Endodermal cell (in vitro differentiated cells): ENCODE measurements at regions not wholly inside any gene's neighbourhood (a gene's known extent, or its start where the extent isn't known, plus 50 kb on each side); places are given as distances from the start of the nearest gene placed in this dataset.

Source experiments
- DNase-seq: peaks from one replicate; pipeline ENCODE4 v3.0.0-alpha.2; 2017
- H3K27ac ChIP-seq: 2 replicates; pipeline ENCODE4 v1.5.1; 2013; ENCODE audit warnings: mild to moderate bottlenecking, low read depth, low read length, moderate library complexity
- H3K27me3 ChIP-seq: 2 replicates; pipeline ENCODE4 v1.6.1; 2013; ENCODE audit warnings: mild to moderate bottlenecking, low read length, moderate library complexity; ENCODE audit not compliant: insufficient read depth, control insufficient read depth, poor library complexity, severe bottlenecking
- H3K36me3 ChIP-seq: 2 replicates; pipeline ENCODE4 v1.7.0; 2013; ENCODE audit warnings: mild to moderate bottlenecking, low read length, moderate library complexity; ENCODE audit not compliant: control insufficient read depth, insufficient read depth
- H3K4me1 ChIP-seq: one replicate; pipeline ENCODE4 v1.7.0; 2013; ENCODE audit warnings: low read length; ENCODE audit not compliant: control insufficient read depth, insufficient read depth
- H3K4me3 ChIP-seq: 2 replicates; pipeline ENCODE4 v1.5.1; 2013; ENCODE audit warnings: mild to moderate bottlenecking, low read length, moderate library complexity
- H3K9ac ChIP-seq: 2 replicates; pipeline ENCODE4 v1.6.1; 2013; ENCODE audit warnings: mild to moderate bottlenecking, low read length, moderate library complexity; ENCODE audit not compliant: poor library complexity, severe bottlenecking; ENCODE audit errors: extremely low read depth
- H3K9me3 ChIP-seq: 2 replicates; pipeline ENCODE4 v1.6.1; 2013; ENCODE audit warnings: mild to moderate bottlenecking, low read length, moderate library complexity; ENCODE audit not compliant: control insufficient read depth
- H3K27ac Mint-ChIP-seq: 2 replicates; pipeline ENCODE4 v1.8.0; 2020; ENCODE audit warnings: mixed read lengths
- H3K27me3 Mint-ChIP-seq: 2 replicates; pipeline ENCODE4 v1.8.0; 2021; ENCODE audit warnings: mild to moderate bottlenecking, mixed read lengths; ENCODE audit not compliant: insufficient read depth
- H3K36me3 Mint-ChIP-seq: 2 replicates; pipeline ENCODE4 v1.8.0; 2020; ENCODE audit warnings: low read depth, mixed read lengths
- H3K4me1 Mint-ChIP-seq: 2 replicates; pipeline ENCODE4 v1.8.0; 2020; ENCODE audit warnings: mixed read lengths
- H3K4me3 Mint-ChIP-seq: 2 replicates; pipeline ENCODE4 v1.8.0; 2020; ENCODE audit warnings: mild to moderate bottlenecking, moderate library complexity, mixed read lengths
- H3K9me3 Mint-ChIP-seq: 2 replicates; pipeline ENCODE4 v1.8.0; 2020; ENCODE audit warnings: mild to moderate bottlenecking, mixed read lengths
- CTCF ChIP-seq: fragments of 200-600 bp; sonication (generic); conservative IDR thresholded peaks from 2 replicates; pipeline ENCODE4 v1.5.0; 2021; ENCODE audit warnings: antibody characterized with exemption, mild to moderate bottlenecking
- WGBS, 2 experiments: methylation state at CpG; one replicate each; pipeline versions ENCODE4 v1.1.5 to v1.1.7; 2013; ENCODE audit warnings: missing lambda C conversion rate in 2 of 2, mixed read lengths in 1 of 2; ENCODE audit not compliant: insufficient coverage in 1 of 2, insufficient read length in 1 of 2; 5-methylcytosine and 5-hydroxymethylcytosine counted together

GRCh38 chr18:21179590-21180220 lies 62.3 kb upstream of the GREB1L start:
- H3K27ac Mint-ChIP-seq = no peak overlapping the region
- H3K27me3 ChIP-seq = no peaks in the 10 kb centered on the region
- no peak overlapping the region for H3K4me3 Mint-ChIP-seq
- DNase-seq = peak; percentile 79
- no peaks in the 10 kb centered on the region for H3K36me3 Mint-ChIP-seq
- H3K9ac ChIP-seq = no peak overlapping the region
- WGBS, 2 experiments = 38 to 55% methylated on average over 5 to 7 of the region's 7 CpGs
- H3K4me1 Mint-ChIP-seq = no peaks in the 10 kb centered on the region
- H3K9me3 Mint-ChIP-seq = no peaks in the 10 kb centered on the region
- H3K4me3 ChIP-seq = no peak overlapping the region
- no peaks in the 10 kb centered on the region for H3K36me3 ChIP-seq
- H3K4me1 ChIP-seq = no peaks in the 10 kb centered on the region
- H3K9me3 ChIP-seq = no peaks in the 10 kb centered on the region
- peaks cover 13% of the 10 kb centered on the region for H3K27me3 Mint-ChIP-seq
- H3K27ac ChIP-seq = no peak overlapping the region
- peak; percentile 90 for TF ChIP-seq CTCF

GRCh38 chr18:21180588-21180987 lies 61.4 kb upstream of the GREB1L start:
- H3K4me1 Mint-ChIP-seq = no peaks in the 10 kb centered on the region
- Histone ChIP-seq H3K4me3 (no peak overlapping the region), H3K9ac (no peak overlapping the region), H3K27me3 (no peaks in the 10 kb centered on the region), H3K9me3 (no peaks in the 10 kb centered on the region), H3K4me1 (no peaks in the 10 kb centered on the region), H3K36me3 (no peaks in the 10 kb centered on the region), H3K27ac (no peak overlapping the region)
- 84 to 86% methylated on average over 7 of the region's 7 CpGs for WGBS, 2 experiments
- no peaks in the 10 kb centered on the region for H3K9me3 Mint-ChIP-seq
- TF ChIP-seq CTCF = no peak
- no peak overlapping the region for H3K27ac Mint-ChIP-seq
- H3K27me3 Mint-ChIP-seq = peaks cover 13% of the 10 kb centered on the region
- H3K4me3 Mint-ChIP-seq = no peak overlapping the region
- DNase-seq = no peak
- H3K36me3 Mint-ChIP-seq = no peaks in the 10 kb centered on the region

GRCh38 chr18:21181766-21182165 lies 60.3 kb upstream of the GREB1L start:
- no peaks in the 10 kb centered on the region for H3K4me1 Mint-ChIP-seq
- peaks cover 13% of the 10 kb centered on the region for H3K27me3 Mint-ChIP-seq
- no peak overlapping the region for H3K4me3 Mint-ChIP-seq
- Histone ChIP-seq H3K4me1 (no peaks in the 10 kb centered on the region), H3K27ac (no peak overlapping the region), H3K9me3 (no peaks in the 10 kb centered on the region), H3K4me3 (no peak overlapping the region), H3K27me3 (no peaks in the 10 kb centered on the region), H3K36me3 (no peaks in the 10 kb centered on the region), H3K9ac (no peak overlapping the region)
- H3K27ac Mint-ChIP-seq = no peak overlapping the region
- WGBS, 2 experiments = 71 to 88% methylated on average over 1 to 2 of the region's 3 CpGs
- H3K9me3 Mint-ChIP-seq = no peaks in the 10 kb centered on the region
- TF ChIP-seq CTCF = no peak
- H3K36me3 Mint-ChIP-seq = no peaks in the 10 kb centered on the region
- DNase-seq = no peak
